ENCODE measurements at regions not wholly inside any gene's neighbourhood (a gene's known extent, or its start where the extent isn't known, plus 50 kb on each side); places are given as distances from the start of the nearest gene placed in this dataset.

DNA sequence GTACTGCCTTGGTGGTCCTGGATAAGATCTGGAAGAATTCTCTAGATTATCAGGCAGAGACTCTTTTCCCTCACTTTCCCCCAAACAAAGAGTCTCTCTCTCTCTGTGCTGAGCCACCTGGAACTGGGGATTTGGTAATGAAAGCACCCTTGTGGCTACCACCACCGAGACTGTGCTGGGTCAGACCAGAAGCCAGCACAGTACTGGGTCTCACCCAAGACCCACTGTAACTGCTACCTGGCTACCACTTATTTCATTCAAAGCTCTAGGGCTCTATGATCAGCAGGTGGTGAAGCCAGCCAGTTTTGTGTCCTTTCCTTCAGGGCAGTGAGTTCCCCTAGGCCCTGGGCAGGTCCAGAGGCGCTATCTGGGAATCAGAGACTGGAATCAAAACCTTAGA, 269.6 kb upstream of the CWC22 start:
- TF ChIP-seq CTCF (IDR thresholded peaks at IDR 0.05; ENCODE audit: low read depth, low read length) = no peak
- DNase-seq (ENCODE audit: low read depth in 2 of 2) = no peak
- H3K4me3 ChIP-seq (replicated peaks in 1 of 2; ENCODE audit: low read depth in 2 of 2, low read length in 2 of 2) = no peak overlapping the region

DNA sequence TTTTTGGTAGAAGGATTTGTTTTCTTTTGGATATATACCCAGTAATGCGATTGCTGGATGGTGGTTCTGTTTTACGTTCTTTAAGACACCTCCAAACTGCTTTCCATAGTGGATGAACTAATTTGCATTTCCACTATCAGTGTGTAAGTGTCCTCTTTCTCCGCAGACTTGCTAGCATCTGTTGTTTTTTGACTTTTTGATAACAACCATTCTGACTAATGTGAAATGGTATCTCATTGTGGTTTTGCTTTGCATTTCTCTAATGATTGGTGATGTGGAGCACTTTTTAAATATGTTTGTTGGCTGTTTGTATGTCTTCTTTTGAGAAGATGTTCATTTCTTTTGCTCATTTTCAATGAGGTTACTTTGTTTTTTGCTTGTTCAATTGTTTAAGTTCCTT, 260.9 kb upstream of the CWC22 start:
- H3K4me3 ChIP-seq (replicated peaks in 1 of 2; ENCODE audit: low read depth in 2 of 2, low read length in 2 of 2) = no peak overlapping the region
- TF ChIP-seq CTCF (IDR thresholded peaks at IDR 0.05; ENCODE audit: low read depth, low read length) = no peak
- DNase-seq (ENCODE audit: low read depth in 2 of 2) = peak in 1 of 2 donors; percentile 11

GRCh38 chr2:180261976-180262375, 254.9 kb upstream of the CWC22 start:
- no peak overlapping the region for H3K4me3 ChIP-seq (replicated peaks in 1 of 2; ENCODE audit: low read depth in 2 of 2, low read length in 2 of 2)
- DNase-seq (ENCODE audit: low read depth in 2 of 2) = no peak
- no peak for TF ChIP-seq CTCF (IDR thresholded peaks at IDR 0.05; ENCODE audit: low read depth, low read length)

- no peak for TF ChIP-seq CTCF (IDR thresholded peaks at IDR 0.05; ENCODE audit: low read depth, low read length)
- H3K4me3 ChIP-seq (replicated peaks in 1 of 2; ENCODE audit: low read depth in 2 of 2, low read length in 2 of 2) = no peak overlapping the region
- no peak for DNase-seq (ENCODE audit: low read depth in 2 of 2)
Measured at GRCh38 chr2:180258579-180258978, 251.5 kb upstream of the CWC22 start.

- no peak overlapping the region for H3K4me3 ChIP-seq (replicated peaks in 1 of 2; ENCODE audit: low read depth in 2 of 2, low read length in 2 of 2)
- TF ChIP-seq CTCF (IDR thresholded peaks at IDR 0.05; ENCODE audit: low read depth, low read length) = no peak
- no peak for DNase-seq (ENCODE audit: low read depth in 2 of 2)
Measured at GRCh38 chr2:180258041-180258537, 251.0 kb upstream of the CWC22 start.

- DNase-seq (ENCODE audit: low read depth in 2 of 2) = no peak
- no peak for TF ChIP-seq CTCF (IDR thresholded peaks at IDR 0.05; ENCODE audit: low read depth, low read length)
- H3K4me3 ChIP-seq (replicated peaks in 1 of 2; ENCODE audit: low read depth in 2 of 2, low read length in 2 of 2) = no peak overlapping the region
Measured at GRCh38 chr2:180257247-180257646, 250.2 kb upstream of the CWC22 start.

GRCh38 chr2:180255981-180256380, 248.9 kb upstream of the CWC22 start:
- DNase-seq (ENCODE audit: low read depth in 2 of 2) = no peak
- H3K4me3 ChIP-seq (replicated peaks in 1 of 2; ENCODE audit: low read depth in 2 of 2, low read length in 2 of 2) = no peak overlapping the region
- TF ChIP-seq CTCF (IDR thresholded peaks at IDR 0.05; ENCODE audit: low read depth, low read length) = no peak

Data from cardiac fibroblast (primary cell).